Brain microvascular endothelial cell (primary cell): ENCODE measurements at regions not wholly inside any gene's neighbourhood (a gene's known extent, or its start where the extent isn't known, plus 50 kb on each side); places are given as distances from the start of the nearest gene placed in this dataset.
A peak's percentile ranks its signal among the peaks of the same experiment; 100 is the strongest.

Experiments
- DNase-seq: peaks from one replicate; pipeline ENCODE4 v3.0.0-alpha.2; 2020
- H3K27ac ChIP-seq: fragments of 250-450 bp; sonication (Bioruptor Pico); 2 replicates; pipeline ENCODE4 v1.5.1; 2020; ENCODE audit warnings: mild to moderate bottlenecking, moderate library complexity
- H3K27me3 ChIP-seq: fragments of 250-450 bp; sonication (Bioruptor Pico); replicated peaks from 2 replicates; pipeline ENCODE4 v1.5.1; 2020; ENCODE audit warnings: mild to moderate bottlenecking
- H3K36me3 ChIP-seq: fragments of 250-450 bp; sonication (Bioruptor Pico); replicated peaks from 2 replicates; pipeline ENCODE4 v1.5.1; 2020; ENCODE audit warnings: mild to moderate bottlenecking
- H3K4me3 ChIP-seq: 2 replicates; pipeline ENCODE4 v1.5.1; 2011; ENCODE audit warnings: low read depth, mild to moderate bottlenecking, control low read depth, low read length, moderate library complexity
- in situ Hi-C: cut with HindIII; loops from 2 replicates; pipeline ENCODE4 v1.10.0; 2017; ENCODE audit warnings: low sequenced_read_pairs, low pct_ligation_motif_present
- TF ChIP-seq, protein P1 (sequence below): IDR thresholded peaks from 2 replicates; pipeline ENCODE4 v1.5.1; 2011; ENCODE audit warnings: low read depth, mild to moderate bottlenecking, moderate library complexity, low read length, control low read depth, inconsistent platforms; ENCODE audit errors: missing control alignments

GRCh38 chr6:149237464-149237863, 80.0 kb upstream of the TAB2 start:
- Histone ChIP-seq H3K36me3 (no peaks in the 10 kb centered on the region), H3K27ac (no peak overlapping the region), H3K4me3 (no peak overlapping the region), H3K27me3 (no peaks in the 10 kb centered on the region)
- in situ Hi-C loops = no loop called here
- DNase-seq = no peak
- TF ChIP-seq, protein P1, sequence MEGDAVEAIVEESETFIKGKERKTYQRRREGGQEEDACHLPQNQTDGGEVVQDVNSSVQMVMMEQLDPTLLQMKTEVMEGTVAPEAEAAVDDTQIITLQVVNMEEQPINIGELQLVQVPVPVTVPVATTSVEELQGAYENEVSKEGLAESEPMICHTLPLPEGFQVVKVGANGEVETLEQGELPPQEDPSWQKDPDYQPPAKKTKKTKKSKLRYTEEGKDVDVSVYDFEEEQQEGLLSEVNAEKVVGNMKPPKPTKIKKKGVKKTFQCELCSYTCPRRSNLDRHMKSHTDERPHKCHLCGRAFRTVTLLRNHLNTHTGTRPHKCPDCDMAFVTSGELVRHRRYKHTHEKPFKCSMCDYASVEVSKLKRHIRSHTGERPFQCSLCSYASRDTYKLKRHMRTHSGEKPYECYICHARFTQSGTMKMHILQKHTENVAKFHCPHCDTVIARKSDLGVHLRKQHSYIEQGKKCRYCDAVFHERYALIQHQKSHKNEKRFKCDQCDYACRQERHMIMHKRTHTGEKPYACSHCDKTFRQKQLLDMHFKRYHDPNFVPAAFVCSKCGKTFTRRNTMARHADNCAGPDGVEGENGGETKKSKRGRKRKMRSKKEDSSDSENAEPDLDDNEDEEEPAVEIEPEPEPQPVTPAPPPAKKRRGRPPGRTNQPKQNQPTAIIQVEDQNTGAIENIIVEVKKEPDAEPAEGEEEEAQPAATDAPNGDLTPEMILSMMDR = no peak

GRCh38 chr6:149239573-149240209, 77.8 kb upstream of the TAB2 start:
- Histone ChIP-seq H3K27me3 (no peaks in the 10 kb centered on the region), H3K4me3 (no peak overlapping the region), H3K27ac (no peak overlapping the region), H3K36me3 (no peaks in the 10 kb centered on the region)
- DNase-seq = no peak
- in situ Hi-C loops = no loop called here
- TF ChIP-seq, protein P1 = no peak

DNA sequence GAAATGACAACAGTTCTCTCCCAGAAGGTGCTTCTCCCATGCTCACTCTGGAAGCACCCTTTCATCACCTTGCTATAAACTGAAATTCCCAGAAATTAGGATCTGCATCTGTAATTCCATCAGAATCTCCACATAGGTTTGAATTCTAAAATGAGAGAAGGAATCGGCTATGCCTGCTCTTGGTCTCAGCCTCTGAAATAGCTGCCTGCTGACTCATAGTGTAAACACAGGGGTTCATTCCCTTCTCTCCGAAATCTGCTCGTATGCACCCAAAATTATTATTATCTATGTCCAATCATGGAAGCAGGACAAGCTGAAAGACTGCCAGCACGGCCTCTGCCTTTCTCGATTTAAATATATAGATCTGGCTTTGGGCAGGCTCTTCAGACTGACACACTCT, 74.6 kb upstream of the TAB2 start:
- in situ Hi-C loops = no loop called here
- no peak overlapping the region for H3K4me3 ChIP-seq
- peak; percentile 46 for DNase-seq
- TF ChIP-seq, protein P1 = no peak
- H3K27ac ChIP-seq = no peak overlapping the region
- H3K36me3 ChIP-seq = no peaks in the 10 kb centered on the region
- no peaks in the 10 kb centered on the region for H3K27me3 ChIP-seq

DNA sequence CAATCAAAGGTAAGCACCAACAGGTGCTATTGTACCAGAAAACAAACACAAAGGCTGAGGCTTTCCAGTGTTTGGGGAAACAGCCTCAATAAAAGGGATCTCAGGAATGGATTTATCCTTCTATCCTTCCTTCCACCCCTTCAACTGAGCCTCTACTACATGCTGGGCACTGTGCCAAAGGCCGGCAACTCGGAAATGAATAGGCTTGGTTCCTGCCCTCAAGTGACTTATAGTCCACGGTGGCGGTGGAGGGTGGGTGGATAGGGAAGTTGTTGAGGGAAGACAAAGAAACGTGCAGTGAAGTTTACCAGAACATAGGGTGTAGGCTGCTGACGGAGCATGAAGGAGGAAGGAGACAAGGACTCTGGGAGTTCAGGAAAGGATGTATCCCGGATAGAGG, 73.4 kb upstream of the TAB2 start:
- DNase-seq = no peak
- in situ Hi-C loops = no loop called here
- TF ChIP-seq, protein P1 = no peak
- Histone ChIP-seq H3K27ac (no peak overlapping the region), H3K36me3 (no peaks in the 10 kb centered on the region), H3K27me3 (no peaks in the 10 kb centered on the region), H3K4me3 (no peak overlapping the region)

- no peak overlapping the region for H3K27ac ChIP-seq
- no peak overlapping the region for H3K4me3 ChIP-seq
- no peaks in the 10 kb centered on the region for H3K27me3 ChIP-seq
- no peak for DNase-seq
- no peaks in the 10 kb centered on the region for H3K36me3 ChIP-seq
- TF ChIP-seq, protein P1 = no peak
- in situ Hi-C loops = no loop called here
These were observed 70.7 kb upstream of the TAB2 start for GRCh38 chr6:149246691-149247384.
